ENCODE measurements at regions not wholly inside any gene's neighbourhood (a gene's known extent, or its start where the extent isn't known, plus 50 kb on each side); places are given as distances from the start of the nearest gene placed in this dataset.

DNA sequence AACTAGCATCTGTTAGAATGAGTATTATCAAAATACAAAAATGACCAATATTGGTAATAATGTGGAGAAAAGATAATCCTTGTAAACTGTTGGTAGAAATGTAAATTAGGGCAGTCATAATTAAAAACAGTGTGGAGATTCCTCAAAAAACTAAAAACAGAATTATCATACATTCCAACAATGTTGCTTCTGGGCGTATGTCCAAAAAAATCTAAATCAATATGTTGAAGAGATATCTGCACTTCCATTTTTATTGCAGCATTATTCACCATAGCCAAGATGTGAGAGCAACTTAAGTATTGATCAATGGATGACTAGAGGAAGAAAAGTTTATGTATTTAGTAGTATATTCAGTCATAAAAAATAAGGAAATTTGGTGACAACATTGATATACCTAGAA is 59.8 kb upstream of the OR9G4 start (continued):
- TF ChIP-seq, protein P1, sequence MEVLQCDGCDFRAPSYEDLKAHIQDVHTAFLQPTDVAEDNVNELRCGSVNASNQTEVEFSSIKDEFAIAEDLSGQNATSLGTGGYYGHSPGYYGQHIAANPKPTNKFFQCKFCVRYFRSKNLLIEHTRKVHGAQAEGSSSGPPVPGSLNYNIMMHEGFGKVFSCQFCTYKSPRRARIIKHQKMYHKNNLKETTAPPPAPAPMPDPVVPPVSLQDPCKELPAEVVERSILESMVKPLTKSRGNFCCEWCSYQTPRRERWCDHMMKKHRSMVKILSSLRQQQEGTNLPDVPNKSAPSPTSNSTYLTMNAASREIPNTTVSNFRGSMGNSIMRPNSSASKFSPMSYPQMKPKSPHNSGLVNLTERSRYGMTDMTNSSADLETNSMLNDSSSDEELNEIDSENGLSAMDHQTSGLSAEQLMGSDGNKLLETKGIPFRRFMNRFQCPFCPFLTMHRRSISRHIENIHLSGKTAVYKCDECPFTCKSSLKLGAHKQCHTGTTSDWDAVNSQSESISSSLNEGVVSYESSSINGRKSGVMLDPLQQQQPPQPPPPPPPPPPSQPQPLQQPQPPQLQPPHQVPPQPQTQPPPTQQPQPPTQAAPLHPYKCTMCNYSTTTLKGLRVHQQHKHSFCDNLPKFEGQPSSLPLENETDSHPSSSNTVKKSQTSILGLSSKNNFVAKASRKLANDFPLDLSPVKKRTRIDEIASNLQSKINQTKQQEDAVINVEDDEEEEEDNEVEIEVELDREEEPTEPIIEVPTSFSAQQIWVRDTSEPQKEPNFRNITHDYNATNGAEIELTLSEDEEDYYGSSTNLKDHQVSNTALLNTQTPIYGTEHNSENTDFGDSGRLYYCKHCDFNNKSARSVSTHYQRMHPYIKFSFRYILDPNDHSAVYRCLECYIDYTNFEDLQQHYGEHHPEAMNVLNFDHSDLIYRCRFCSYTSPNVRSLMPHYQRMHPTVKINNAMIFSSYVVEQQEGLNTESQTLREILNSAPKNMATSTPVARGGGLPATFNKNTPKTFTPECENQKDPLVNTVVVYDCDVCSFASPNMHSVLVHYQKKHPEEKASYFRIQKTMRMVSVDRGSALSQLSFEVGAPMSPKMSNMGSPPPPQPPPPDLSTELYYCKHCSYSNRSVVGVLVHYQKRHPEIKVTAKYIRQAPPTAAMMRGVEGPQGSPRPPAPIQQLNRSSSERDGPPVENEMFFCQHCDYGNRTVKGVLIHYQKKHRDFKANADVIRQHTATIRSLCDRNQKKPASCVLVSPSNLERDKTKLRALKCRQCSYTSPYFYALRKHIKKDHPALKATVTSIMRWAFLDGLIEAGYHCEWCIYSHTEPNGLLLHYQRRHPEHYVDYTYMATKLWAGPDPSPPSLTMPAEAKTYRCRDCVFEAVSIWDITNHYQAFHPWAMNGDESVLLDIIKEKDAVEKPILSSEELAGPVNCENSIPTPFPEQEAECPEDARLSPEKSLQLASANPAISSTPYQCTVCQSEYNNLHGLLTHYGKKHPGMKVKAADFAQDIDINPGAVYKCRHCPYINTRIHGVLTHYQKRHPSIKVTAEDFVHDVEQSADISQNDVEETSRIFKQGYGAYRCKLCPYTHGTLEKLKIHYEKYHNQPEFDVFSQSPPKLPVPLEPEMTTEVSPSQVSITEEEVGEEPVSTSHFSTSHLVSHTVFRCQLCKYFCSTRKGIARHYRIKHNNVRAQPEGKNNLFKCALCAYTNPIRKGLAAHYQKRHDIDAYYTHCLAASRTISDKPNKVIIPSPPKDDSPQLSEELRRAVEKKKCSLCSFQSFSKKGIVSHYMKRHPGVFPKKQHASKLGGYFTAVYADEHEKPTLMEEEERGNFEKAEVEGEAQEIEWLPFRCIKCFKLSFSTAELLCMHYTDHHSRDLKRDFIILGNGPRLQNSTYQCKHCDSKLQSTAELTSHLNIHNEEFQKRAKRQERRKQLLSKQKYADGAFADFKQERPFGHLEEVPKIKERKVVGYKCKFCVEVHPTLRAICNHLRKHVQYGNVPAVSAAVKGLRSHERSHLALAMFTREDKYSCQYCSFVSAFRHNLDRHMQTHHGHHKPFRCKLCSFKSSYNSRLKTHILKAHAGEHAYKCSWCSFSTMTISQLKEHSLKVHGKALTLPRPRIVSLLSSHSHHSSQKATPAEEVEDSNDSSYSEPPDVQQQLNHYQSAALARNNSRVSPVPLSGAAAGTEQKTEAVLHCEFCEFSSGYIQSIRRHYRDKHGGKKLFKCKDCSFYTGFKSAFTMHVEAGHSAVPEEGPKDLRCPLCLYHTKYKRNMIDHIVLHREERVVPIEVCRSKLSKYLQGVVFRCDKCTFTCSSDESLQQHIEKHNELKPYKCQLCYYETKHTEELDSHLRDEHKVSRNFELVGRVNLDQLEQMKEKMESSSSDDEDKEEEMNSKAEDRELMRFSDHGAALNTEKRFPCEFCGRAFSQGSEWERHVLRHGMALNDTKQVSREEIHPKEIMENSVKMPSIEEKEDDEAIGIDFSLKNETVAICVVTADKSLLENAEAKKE (CRISPR knock-in tag; IDR thresholded peaks at IDR 0.05): no peak
- TF ChIP-seq ZNF331 (CRISPR knock-in tag; IDR thresholded peaks at IDR 0.05; ENCODE audit: low read depth) (no peak), EZH2phosphoT487 (IDR thresholded peaks at IDR 0.05; ENCODE audit: unreplicated experiment) (no peak), POLR2AphosphoS5 (IDR thresholded peaks at IDR 0.05; ENCODE audit: low read depth) (no peak), ZNF114 (CRISPR knock-in tag; IDR thresholded peaks at IDR 0.05) (no peak), EZH2 (IDR thresholded peaks at IDR 0.05; ENCODE audit: low read depth, unreplicated experiment) (no peak)
- TF ChIP-seq, protein P2, sequence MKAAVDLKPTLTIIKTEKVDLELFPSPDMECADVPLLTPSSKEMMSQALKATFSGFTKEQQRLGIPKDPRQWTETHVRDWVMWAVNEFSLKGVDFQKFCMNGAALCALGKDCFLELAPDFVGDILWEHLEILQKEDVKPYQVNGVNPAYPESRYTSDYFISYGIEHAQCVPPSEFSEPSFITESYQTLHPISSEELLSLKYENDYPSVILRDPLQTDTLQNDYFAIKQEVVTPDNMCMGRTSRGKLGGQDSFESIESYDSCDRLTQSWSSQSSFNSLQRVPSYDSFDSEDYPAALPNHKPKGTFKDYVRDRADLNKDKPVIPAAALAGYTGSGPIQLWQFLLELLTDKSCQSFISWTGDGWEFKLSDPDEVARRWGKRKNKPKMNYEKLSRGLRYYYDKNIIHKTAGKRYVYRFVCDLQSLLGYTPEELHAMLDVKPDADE (IDR thresholded peaks at IDR 0.05): no peak

DNA sequence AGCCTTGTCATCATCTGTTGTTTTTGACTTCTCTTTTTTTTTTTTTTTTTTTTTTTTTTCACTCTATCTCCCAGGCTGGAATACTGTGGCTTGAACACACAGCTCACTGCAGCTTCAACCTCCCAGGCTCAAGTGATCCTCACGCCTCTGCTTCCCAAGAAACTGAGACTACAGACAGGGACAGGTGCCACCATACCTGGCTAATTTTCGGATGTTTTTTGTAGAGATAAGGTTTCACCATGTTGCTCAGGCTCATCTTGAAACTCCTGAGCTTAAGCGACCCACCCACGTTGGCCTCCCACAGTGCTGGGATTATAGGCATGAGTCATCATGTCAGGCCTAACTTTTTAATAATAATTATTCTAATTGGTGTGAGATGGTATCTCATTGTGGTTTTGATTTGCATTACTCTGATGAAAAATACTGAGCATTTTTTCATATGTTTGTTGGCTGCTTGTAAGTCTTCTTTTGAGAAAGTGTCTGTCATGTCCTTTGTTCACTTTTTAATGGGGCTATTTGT is 51.3 kb upstream of the OR9G4 start:
- ATAC-seq (no peak), DNase-seq (ENCODE audit: low spot score) (no peak)
- H3F3A ChIP-seq (replicated peaks; ENCODE audit: low read depth): no peaks in the 10 kb centered on the region
- H4K20me1 ChIP-seq (replicated peaks; ENCODE audit: insufficient read depth): no peaks in the 10 kb centered on the region
- no peaks in the 10 kb centered on the region for H3K36me3 ChIP-seq (ENCODE audit: insufficient read depth)
- H3K4me2 ChIP-seq: no peak overlapping the region
- no peak overlapping the region for H3K27ac Mint-ChIP-seq
- no peaks in the 10 kb centered on the region for H3K27me3 ChIP-seq (ENCODE audit: insufficient read depth)
- peaks cover 6% of the 10 kb centered on the region; the same call in 1 of the 2 replicates for H3K9me2 ChIP-seq (ENCODE audit: insufficient read depth)
- no peak overlapping the region for H2AFZ ChIP-seq
- no peak overlapping the region for H3K4me3 Mint-ChIP-seq
- no peaks in the 10 kb centered on the region for H3K9me3 Mint-ChIP-seq
- peaks cover 2% of the 10 kb centered on the region for H3K27me3 Mint-ChIP-seq (ENCODE audit: insufficient read depth, low read depth, poor library complexity)
- no peak for TF ChIP-seq STAT1 (IDR thresholded peaks at IDR 0.05; ENCODE audit: unreplicated experiment)
- no peak overlapping the region for H3K27ac ChIP-seq (ENCODE audit: low read depth)
- H3K4me1 Mint-ChIP-seq: peaks cover 3% of the 10 kb centered on the region; the same call in 1 of the 3 replicates
- H3K79me2 ChIP-seq (replicated peaks; ENCODE audit: insufficient read depth): no peaks in the 10 kb centered on the region
- H3K4me1 ChIP-seq (ENCODE audit: insufficient read depth): peaks cover 3% of the 10 kb centered on the region; the same call in 1 of the 2 replicates
- no peak overlapping the region for H3K4me3 ChIP-seq
- no peaks in the 10 kb centered on the region for H3K36me3 Mint-ChIP-seq (ENCODE audit: low read depth)

All from GM23338 (cell line).